ENCODE measurements at regions not wholly inside any gene's neighbourhood (a gene's known extent, or its start where the extent isn't known, plus 50 kb on each side); places are given as distances from the start of the nearest gene placed in this dataset.

DNA sequence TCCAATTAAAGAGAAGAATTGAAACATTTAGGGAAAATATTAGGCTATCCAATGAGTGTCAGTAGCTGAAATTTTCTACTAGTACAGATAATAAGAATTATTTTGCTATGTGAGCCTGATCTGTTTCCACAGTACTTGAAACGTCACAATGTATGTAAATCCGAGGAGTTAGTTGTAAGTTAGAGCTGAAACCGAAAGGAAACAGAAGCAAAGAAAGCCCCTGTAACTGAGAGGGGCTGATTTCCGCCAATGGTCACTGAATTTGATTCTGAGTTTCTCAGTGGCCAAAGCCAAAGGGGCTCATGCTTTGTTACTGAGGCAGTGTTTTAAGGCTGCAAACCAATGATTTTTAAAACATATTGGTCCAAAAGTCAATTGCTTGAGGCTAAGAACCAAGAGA lies 168.3 kb upstream of the DUSP10 start:
- DNase-seq (ENCODE audit: low spot score) = no peak
- Mint-ChIP-seq H3K9me3 (ENCODE audit: low read depth) (no peaks in the 10 kb centered on the region), H3K27ac (ENCODE audit: unreplicated experiment) (no peak overlapping the region), H3K36me3 (ENCODE audit: low read depth) (no peaks in the 10 kb centered on the region), H3K4me1 (ENCODE audit: low read depth) (no peaks in the 10 kb centered on the region), H3K27me3 (ENCODE audit: low read depth) (peaks cover 36% of the 10 kb centered on the region), H3K4me3 (ENCODE audit: unreplicated experiment) (no peak overlapping the region)
- TF ChIP-seq, protein P1, sequence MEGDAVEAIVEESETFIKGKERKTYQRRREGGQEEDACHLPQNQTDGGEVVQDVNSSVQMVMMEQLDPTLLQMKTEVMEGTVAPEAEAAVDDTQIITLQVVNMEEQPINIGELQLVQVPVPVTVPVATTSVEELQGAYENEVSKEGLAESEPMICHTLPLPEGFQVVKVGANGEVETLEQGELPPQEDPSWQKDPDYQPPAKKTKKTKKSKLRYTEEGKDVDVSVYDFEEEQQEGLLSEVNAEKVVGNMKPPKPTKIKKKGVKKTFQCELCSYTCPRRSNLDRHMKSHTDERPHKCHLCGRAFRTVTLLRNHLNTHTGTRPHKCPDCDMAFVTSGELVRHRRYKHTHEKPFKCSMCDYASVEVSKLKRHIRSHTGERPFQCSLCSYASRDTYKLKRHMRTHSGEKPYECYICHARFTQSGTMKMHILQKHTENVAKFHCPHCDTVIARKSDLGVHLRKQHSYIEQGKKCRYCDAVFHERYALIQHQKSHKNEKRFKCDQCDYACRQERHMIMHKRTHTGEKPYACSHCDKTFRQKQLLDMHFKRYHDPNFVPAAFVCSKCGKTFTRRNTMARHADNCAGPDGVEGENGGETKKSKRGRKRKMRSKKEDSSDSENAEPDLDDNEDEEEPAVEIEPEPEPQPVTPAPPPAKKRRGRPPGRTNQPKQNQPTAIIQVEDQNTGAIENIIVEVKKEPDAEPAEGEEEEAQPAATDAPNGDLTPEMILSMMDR (IDR thresholded peaks at IDR 0.05) = no peak

DNA sequence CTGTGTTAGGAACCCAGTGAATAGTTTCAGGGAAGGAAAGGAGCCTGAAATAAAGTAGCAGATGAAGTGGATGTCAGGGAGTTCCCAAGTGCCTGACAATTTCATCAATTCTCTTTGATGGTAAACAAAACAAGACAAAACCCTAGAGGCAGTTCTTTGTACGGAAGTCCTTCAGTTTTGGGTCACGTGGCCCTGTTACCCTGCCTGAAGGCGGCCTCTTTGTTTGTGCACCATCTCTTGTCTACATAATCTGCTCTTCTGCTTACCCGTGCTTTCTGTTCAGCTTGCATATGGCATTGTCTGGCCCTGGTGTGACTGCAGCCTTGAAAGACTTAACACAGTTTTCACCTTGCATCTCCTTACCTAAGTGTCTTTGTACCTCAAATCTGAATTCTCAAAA lies 166.7 kb upstream of the DUSP10 start:
- Mint-ChIP-seq H3K9me3 (ENCODE audit: low read depth) (no peaks in the 10 kb centered on the region), H3K4me3 (ENCODE audit: unreplicated experiment) (no peak overlapping the region), H3K27ac (ENCODE audit: unreplicated experiment) (no peak overlapping the region), H3K4me1 (ENCODE audit: low read depth) (no peaks in the 10 kb centered on the region), H3K27me3 (ENCODE audit: low read depth) (peaks cover 31% of the 10 kb centered on the region), H3K36me3 (ENCODE audit: low read depth) (no peaks in the 10 kb centered on the region)
- DNase-seq (ENCODE audit: low spot score) = no peak
- TF ChIP-seq, protein P1 (IDR thresholded peaks at IDR 0.05) = no peak

DNA sequence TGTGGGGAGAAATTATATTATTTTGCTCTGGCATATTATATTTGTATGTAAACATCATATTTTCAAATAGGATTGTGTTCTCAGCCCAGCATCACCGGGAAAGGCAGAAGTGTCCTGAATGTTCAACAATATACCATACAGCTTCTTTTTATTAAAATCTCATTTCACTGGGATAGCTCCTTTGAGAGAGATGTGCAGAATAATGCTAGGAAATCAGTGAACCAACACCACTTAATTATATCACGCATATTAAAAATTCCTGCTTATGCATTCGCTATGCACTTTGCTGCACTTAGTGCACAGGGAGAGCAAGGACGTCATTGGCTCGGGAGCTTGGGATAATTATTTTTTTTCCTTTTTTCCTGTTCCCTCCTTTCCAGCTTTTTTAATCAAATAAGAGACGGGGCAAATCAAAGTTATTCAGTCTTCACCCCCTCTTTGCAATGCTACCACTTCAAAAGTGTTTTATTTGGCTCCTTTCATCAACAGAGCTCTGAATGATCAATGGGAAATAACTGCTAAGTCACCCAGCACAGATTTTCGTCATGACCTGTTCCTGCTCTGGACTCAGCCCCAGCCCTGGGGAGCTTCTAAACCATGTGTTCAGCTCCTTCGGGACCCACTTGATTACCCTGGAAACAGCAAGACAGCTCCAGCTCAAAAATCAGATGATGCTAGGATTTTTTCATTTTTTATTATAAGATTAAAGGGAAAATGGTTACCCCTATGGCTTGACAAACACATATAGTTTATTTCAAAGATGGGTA lies 165.5 kb upstream of the DUSP10 start:
- TF ChIP-seq, protein P1 (IDR thresholded peaks at IDR 0.05) = no peak
- H3K27me3 Mint-ChIP-seq (ENCODE audit: low read depth) = peaks cover 24% of the 10 kb centered on the region
- no peaks in the 10 kb centered on the region for H3K36me3 Mint-ChIP-seq (ENCODE audit: low read depth)
- no peak overlapping the region for H3K27ac Mint-ChIP-seq (ENCODE audit: unreplicated experiment)
- DNase-seq (ENCODE audit: low spot score) = no peak
- H3K9me3 Mint-ChIP-seq (ENCODE audit: low read depth) = no peaks in the 10 kb centered on the region
- H3K4me3 Mint-ChIP-seq (ENCODE audit: unreplicated experiment) = no peak overlapping the region
- no peaks in the 10 kb centered on the region for H3K4me1 Mint-ChIP-seq (ENCODE audit: low read depth)

DNA sequence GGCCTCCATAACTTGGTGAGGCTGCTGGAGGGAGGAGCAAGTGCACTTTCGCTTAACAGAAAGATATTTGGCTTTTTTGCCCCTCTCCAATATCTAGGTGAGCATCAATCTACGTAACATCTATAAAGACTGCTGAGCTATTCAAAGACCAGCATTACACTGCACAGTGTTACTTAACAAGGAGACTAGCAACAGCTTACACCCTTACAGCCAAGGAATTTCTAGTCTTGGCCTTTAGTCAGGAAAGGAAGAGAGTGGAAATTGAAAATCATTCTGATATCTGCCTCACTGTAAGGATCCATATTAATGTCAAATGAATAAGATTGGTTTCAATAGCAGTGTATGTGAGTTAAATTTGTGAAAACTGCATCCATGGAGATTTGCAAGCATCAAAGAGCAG lies 163.9 kb upstream of the DUSP10 start:
- TF ChIP-seq, protein P1 (IDR thresholded peaks at IDR 0.05) = no peak
- H3K36me3 Mint-ChIP-seq (ENCODE audit: low read depth) = no peaks in the 10 kb centered on the region

DNA sequence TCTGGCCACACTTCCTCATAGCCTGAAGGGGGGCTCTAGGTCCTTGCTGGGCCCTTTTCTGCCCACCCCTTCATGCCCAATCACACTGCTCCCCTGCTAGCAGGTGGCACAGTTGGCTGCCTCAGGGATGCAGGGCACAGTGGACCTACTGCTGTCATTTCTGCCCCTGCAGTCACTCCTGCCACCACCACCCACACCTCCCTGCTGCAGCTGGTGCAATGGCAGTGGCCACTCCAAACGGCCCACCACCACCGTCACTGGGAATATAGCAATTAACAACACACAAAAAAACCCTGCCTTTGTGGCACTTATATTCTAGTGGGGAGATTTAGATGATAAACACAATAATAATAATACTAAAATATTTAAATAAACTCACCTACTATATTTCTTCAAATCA lies 162.4 kb upstream of the DUSP10 start:
- no peak overlapping the region for H3K4me3 Mint-ChIP-seq (ENCODE audit: unreplicated experiment)
- H3K4me1 Mint-ChIP-seq (ENCODE audit: low read depth) = no peaks in the 10 kb centered on the region
- TF ChIP-seq, protein P1 (IDR thresholded peaks at IDR 0.05) = no peak
- no peaks in the 10 kb centered on the region for H3K36me3 Mint-ChIP-seq (ENCODE audit: low read depth)
- no peak overlapping the region for H3K27ac Mint-ChIP-seq (ENCODE audit: unreplicated experiment)
- DNase-seq (ENCODE audit: low spot score) = no peak
- no peaks in the 10 kb centered on the region for H3K9me3 Mint-ChIP-seq (ENCODE audit: low read depth)
- H3K27me3 Mint-ChIP-seq (ENCODE audit: low read depth) = peaks cover 12% of the 10 kb centered on the region

More for the DNA sequence above, 163.9 kb upstream of the DUSP10 start:
- Mint-ChIP-seq H3K4me1 (ENCODE audit: low read depth) (no peaks in the 10 kb centered on the region), H3K4me3 (ENCODE audit: unreplicated experiment) (no peak overlapping the region), H3K9me3 (ENCODE audit: low read depth) (no peaks in the 10 kb centered on the region), H3K27ac (ENCODE audit: unreplicated experiment) (no peak overlapping the region), H3K27me3 (ENCODE audit: low read depth) (peaks cover 15% of the 10 kb centered on the region)
- DNase-seq (ENCODE audit: low spot score) = no peak

Data from chondrocyte (in vitro differentiated cells).